ENCODE measurements at regions not wholly inside any gene's neighbourhood (a gene's known extent, or its start where the extent isn't known, plus 50 kb on each side); places are given as distances from the start of the nearest gene placed in this dataset.

DNA sequence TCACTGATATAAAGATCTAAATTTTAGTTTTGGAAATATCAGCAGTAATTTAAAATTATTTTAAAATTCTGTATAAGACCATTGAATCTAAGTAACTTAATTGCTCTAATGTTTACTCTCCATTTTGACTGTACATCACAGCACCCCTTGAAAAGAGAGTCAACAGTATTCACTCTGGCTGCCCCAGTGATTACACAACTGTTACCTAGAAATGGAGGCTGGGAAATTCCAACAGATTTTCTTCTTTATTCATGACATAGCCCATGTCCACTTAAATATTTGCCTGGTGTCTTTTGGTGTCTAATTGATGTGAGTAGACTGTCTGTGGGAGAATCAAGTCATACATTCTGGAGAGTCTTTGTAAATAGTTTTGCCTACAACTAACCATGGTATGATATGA is 301.8 kb upstream of the CDH6 start:
- no peaks in the 10 kb centered on the region for H3K27me3 ChIP-seq (ENCODE audit: insufficient read depth, poor library complexity, severe bottlenecking)
- no peak for DNase-seq (ENCODE audit: low read depth in 1 of 2, low spot score in 1 of 2)

DNA sequence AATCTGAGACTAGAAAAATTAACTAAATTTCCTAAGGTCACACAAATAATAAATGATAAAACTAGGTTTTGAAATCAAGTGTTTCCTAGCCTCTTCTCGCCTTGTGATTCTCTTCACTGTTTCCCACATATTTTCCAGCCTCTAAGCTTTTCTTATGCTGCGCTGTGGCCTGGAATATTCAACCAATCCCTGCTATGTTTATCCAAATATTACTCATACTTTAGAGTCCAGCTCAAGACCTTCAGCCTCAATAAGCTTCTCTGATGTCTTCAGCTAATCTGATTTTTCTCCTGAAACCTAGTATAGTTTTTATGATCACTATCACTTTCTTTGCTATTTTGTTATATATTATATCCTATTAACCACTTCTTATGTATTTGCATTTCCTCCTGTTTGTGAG is 303.1 kb upstream of the CDH6 start:
- H3K27ac ChIP-seq (replicated peaks) = no peak overlapping the region
- DNase-seq (ENCODE audit: low read depth in 1 of 2, low spot score in 1 of 2) = no peak
- no peak overlapping the region for H3K4me3 ChIP-seq (replicated peaks; ENCODE audit: insufficient read depth, low read length)
- TF ChIP-seq POLR2AphosphoS5 (IDR thresholded peaks at IDR 0.05; ENCODE audit: low read depth) = no peak
- TF ChIP-seq SPI1 (IDR thresholded peaks at IDR 0.05; ENCODE audit: borderline replicate concordance, low read depth) = no peak
- TF ChIP-seq, protein P1, sequence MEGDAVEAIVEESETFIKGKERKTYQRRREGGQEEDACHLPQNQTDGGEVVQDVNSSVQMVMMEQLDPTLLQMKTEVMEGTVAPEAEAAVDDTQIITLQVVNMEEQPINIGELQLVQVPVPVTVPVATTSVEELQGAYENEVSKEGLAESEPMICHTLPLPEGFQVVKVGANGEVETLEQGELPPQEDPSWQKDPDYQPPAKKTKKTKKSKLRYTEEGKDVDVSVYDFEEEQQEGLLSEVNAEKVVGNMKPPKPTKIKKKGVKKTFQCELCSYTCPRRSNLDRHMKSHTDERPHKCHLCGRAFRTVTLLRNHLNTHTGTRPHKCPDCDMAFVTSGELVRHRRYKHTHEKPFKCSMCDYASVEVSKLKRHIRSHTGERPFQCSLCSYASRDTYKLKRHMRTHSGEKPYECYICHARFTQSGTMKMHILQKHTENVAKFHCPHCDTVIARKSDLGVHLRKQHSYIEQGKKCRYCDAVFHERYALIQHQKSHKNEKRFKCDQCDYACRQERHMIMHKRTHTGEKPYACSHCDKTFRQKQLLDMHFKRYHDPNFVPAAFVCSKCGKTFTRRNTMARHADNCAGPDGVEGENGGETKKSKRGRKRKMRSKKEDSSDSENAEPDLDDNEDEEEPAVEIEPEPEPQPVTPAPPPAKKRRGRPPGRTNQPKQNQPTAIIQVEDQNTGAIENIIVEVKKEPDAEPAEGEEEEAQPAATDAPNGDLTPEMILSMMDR (IDR thresholded peaks at IDR 0.05; ENCODE audit: insufficient read depth, low read length) = no peak
- no peak for TF ChIP-seq GABPA (IDR thresholded peaks at IDR 0.05; ENCODE audit: low read depth)
- TF ChIP-seq, protein P2, sequence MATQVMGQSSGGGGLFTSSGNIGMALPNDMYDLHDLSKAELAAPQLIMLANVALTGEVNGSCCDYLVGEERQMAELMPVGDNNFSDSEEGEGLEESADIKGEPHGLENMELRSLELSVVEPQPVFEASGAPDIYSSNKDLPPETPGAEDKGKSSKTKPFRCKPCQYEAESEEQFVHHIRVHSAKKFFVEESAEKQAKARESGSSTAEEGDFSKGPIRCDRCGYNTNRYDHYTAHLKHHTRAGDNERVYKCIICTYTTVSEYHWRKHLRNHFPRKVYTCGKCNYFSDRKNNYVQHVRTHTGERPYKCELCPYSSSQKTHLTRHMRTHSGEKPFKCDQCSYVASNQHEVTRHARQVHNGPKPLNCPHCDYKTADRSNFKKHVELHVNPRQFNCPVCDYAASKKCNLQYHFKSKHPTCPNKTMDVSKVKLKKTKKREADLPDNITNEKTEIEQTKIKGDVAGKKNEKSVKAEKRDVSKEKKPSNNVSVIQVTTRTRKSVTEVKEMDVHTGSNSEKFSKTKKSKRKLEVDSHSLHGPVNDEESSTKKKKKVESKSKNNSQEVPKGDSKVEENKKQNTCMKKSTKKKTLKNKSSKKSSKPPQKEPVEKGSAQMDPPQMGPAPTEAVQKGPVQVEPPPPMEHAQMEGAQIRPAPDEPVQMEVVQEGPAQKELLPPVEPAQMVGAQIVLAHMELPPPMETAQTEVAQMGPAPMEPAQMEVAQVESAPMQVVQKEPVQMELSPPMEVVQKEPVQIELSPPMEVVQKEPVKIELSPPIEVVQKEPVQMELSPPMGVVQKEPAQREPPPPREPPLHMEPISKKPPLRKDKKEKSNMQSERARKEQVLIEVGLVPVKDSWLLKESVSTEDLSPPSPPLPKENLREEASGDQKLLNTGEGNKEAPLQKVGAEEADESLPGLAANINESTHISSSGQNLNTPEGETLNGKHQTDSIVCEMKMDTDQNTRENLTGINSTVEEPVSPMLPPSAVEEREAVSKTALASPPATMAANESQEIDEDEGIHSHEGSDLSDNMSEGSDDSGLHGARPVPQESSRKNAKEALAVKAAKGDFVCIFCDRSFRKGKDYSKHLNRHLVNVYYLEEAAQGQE (IDR thresholded peaks at IDR 0.05; ENCODE audit: insufficient replicate concordance, low read depth) = no peak
- no peaks in the 10 kb centered on the region for H3K27me3 ChIP-seq (ENCODE audit: insufficient read depth, poor library complexity, severe bottlenecking)

More for the DNA sequence above, 301.8 kb upstream of the CDH6 start:
- TF ChIP-seq, protein P1 (IDR thresholded peaks at IDR 0.05; ENCODE audit: insufficient read depth, low read length) = no peak
- TF ChIP-seq POLR2AphosphoS5 (IDR thresholded peaks at IDR 0.05; ENCODE audit: low read depth) = no peak
- TF ChIP-seq GABPA (IDR thresholded peaks at IDR 0.05; ENCODE audit: low read depth) = no peak
- TF ChIP-seq, protein P2 (IDR thresholded peaks at IDR 0.05; ENCODE audit: insufficient replicate concordance, low read depth) = no peak
- no peak for TF ChIP-seq SPI1 (IDR thresholded peaks at IDR 0.05; ENCODE audit: borderline replicate concordance, low read depth)
- Histone ChIP-seq H3K27ac (replicated peaks) (no peak overlapping the region), H3K4me3 (replicated peaks; ENCODE audit: insufficient read depth, low read length) (no peak overlapping the region)

DNA sequence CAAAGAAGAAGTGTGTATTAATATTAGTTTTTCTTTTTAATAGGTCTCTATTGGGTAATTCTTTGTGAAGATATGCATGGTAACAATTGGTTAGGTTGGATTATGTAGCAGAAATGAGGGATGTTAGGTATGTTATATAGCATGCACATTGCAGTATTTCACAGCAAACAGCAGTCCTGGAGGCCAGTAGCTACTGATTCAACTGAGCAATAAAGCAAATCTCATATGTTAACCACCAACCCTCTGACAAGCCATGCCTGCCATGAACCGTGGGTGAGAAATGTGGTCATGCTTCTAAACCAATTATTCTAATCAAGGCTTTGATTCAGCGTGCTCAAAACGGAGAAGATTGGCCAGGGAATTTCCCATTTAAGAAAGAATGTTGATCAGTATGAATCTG is 313.0 kb upstream of the CDH6 start:
- H3K27ac ChIP-seq (replicated peaks) = no peak overlapping the region

More for the DNA sequence above, 313.0 kb upstream of the CDH6 start:
- TF ChIP-seq, protein P2 (IDR thresholded peaks at IDR 0.05; ENCODE audit: insufficient replicate concordance, low read depth) = no peak
- TF ChIP-seq POLR2AphosphoS5 (IDR thresholded peaks at IDR 0.05; ENCODE audit: low read depth) (no peak), GABPA (IDR thresholded peaks at IDR 0.05; ENCODE audit: low read depth) (no peak), SPI1 (IDR thresholded peaks at IDR 0.05; ENCODE audit: borderline replicate concordance, low read depth) (no peak)
- TF ChIP-seq, protein P1 (IDR thresholded peaks at IDR 0.05; ENCODE audit: insufficient read depth, low read length) = no peak
- Histone ChIP-seq H3K27me3 (ENCODE audit: insufficient read depth, poor library complexity, severe bottlenecking) (no peaks in the 10 kb centered on the region), H3K4me3 (replicated peaks; ENCODE audit: insufficient read depth, low read length) (no peak overlapping the region)
- DNase-seq (ENCODE audit: low read depth in 1 of 2, low spot score in 1 of 2) = no peak

Measured in HL-60 (cell line).